Neural cell (in vitro differentiated cells): ENCODE measurements at regions not wholly inside any gene's neighbourhood (a gene's known extent, or its start where the extent isn't known, plus 50 kb on each side); places are given as distances from the start of the nearest gene placed in this dataset.

ENCODE experiments used
- CTCF ChIP-seq: fragments of 450-650 bp; IDR thresholded peaks from 2 replicates; pipeline ENCODE4 v1.5.1; 2014; ENCODE audit warnings: antibody characterized with exemption, mild to moderate bottlenecking, moderate library complexity; ENCODE audit not compliant: poor library complexity, severe bottlenecking
- EZH2 ChIP-seq: fragments of 200-600, 300-800 bp; shearing (Covaris generic), sonication (generic); IDR thresholded peaks from 2 replicates; pipeline ENCODE4 v1.6.1; 2014; ENCODE audit warnings: antibody characterized with exemption, low read length, borderline replicate concordance, mild to moderate bottlenecking; ENCODE audit not compliant: insufficient read depth, poor library complexity, severe bottlenecking
- REST ChIP-seq: IDR thresholded peaks from 2 replicates; pipeline ENCODE4 v1.6.1; 2012; ENCODE audit warnings: borderline replicate concordance

DNA sequence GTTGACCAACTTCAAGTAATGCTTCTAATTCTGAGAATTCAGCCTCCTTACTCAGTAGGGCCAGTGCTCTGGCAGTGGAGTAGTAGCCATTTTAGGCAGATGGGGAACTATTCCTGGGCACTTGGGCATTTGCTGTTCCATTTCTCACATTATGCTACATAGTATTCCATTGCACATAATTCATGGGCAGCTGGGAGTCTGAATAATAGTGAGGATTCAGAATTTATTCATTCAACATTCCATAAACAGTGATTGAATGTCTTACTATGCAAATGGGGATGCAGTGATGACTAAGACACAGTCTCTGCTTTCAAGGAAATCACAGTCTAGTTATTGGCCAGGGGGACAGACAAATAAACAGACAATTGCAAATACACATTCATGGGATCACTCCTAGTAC is 301.0 kb upstream of the KCNN2 start:
- no peak for TF ChIP-seq CTCF
- no peak for TF ChIP-seq EZH2
- no peak for TF ChIP-seq REST
